MM.1S (cell line): ENCODE measurements at regions not wholly inside any gene's neighbourhood (a gene's known extent, or its start where the extent isn't known, plus 50 kb on each side); places are given as distances from the start of the nearest gene placed in this dataset.

Experiments used
- DNase-seq: peaks from one replicate; pipeline ENCODE4 v3.0.0-alpha.2; 2015
- H2AFZ ChIP-seq: fragments of 300-600 bp; sonication (generic); 2 replicates; pipeline ENCODE4 v1.6.0; 2016; ENCODE audit warnings: antibody characterized with exemption, low read length
- H3F3A ChIP-seq: fragments of 300-600 bp; sonication (generic); 2 replicates; pipeline ENCODE4 v1.6.1; 2016; ENCODE audit warnings: mild to moderate bottlenecking, antibody characterized with exemption, low read length, moderate library complexity, mixed read lengths; ENCODE audit not compliant: insufficient read depth
- H3K27ac ChIP-seq: fragments of 300-600 bp; sonication (generic); 2 replicates; pipeline ENCODE4 v1.5.1; 2016; ENCODE audit warnings: mild to moderate bottlenecking, low read length
- H3K27me3 ChIP-seq: fragments of 300-600 bp; sonication (generic); replicated peaks from 2 replicates; pipeline ENCODE4 v1.6.0; 2016; ENCODE audit warnings: low read length; ENCODE audit not compliant: insufficient read depth
- H3K36me3 ChIP-seq: fragments of 300-600 bp; sonication (generic); replicated peaks from 2 replicates; pipeline ENCODE4 v1.6.1; 2016; ENCODE audit warnings: mild to moderate bottlenecking, low read length, mixed read lengths; ENCODE audit not compliant: insufficient read depth
- H3K4me1 ChIP-seq: fragments of 300-600 bp; sonication (generic); 2 replicates; pipeline ENCODE4 v1.6.1; 2016; ENCODE audit warnings: low read length, mixed read lengths
- H3K4me2 ChIP-seq: fragments of 300-600 bp; sonication (generic); 2 replicates; pipeline ENCODE4 v1.6.0; 2016; ENCODE audit warnings: low read depth, low read length
- H3K4me3 ChIP-seq: fragments of 300-600 bp; sonication (generic); 2 replicates; pipeline ENCODE4 v1.5.1; 2016; ENCODE audit warnings: low read length, mixed read lengths
- H3K79me2 ChIP-seq: fragments of 300-600 bp; sonication (generic); 2 replicates; pipeline ENCODE4 v1.6.1; 2016; ENCODE audit warnings: mixed run types, low read length, mixed read lengths
- H3K9ac ChIP-seq: fragments of 300-600 bp; sonication (generic); 2 replicates; pipeline ENCODE4 v1.6.1; 2016; ENCODE audit warnings: low read length, mixed read lengths
- H3K9me2 ChIP-seq: fragments of 300-600 bp; sonication (generic); replicated peaks from 2 replicates; pipeline ENCODE4 v1.6.1; 2016; ENCODE audit warnings: mild to moderate bottlenecking, low read length, mixed read lengths; ENCODE audit not compliant: insufficient read depth
- H3K9me3 ChIP-seq: fragments of 300-600 bp; sonication (generic); replicated peaks from 2 replicates; pipeline ENCODE4 v1.6.1; 2016; ENCODE audit warnings: mild to moderate bottlenecking, low read length, mixed read lengths; ENCODE audit not compliant: insufficient read depth
- H4K20me1 ChIP-seq: fragments of 300-600 bp; sonication (generic); 2 replicates; pipeline ENCODE4 v1.6.1; 2016; ENCODE audit warnings: mild to moderate bottlenecking, low read length, moderate library complexity, mixed read lengths; ENCODE audit not compliant: insufficient read depth
- EZH2 ChIP-seq: fragments of 300-600 bp; sonication (generic); optimal IDR thresholded peaks from 2 replicates; pipeline ENCODE3; 2017; ENCODE audit warnings: low read depth, mild to moderate bottlenecking, antibody characterized with exemption, low read length, mixed read lengths
- EZH2phosphoT487 ChIP-seq: fragments of 300-600 bp; sonication (generic); IDR thresholded peaks from 2 replicates; pipeline ENCODE4 v1.6.1; 2018; ENCODE audit warnings: antibody characterized with exemption, low read length
- TF ChIP-seq, protein P1 (sequence below): fragments of 300-600 bp; sonication (generic); IDR thresholded peaks from 2 replicates; pipeline ENCODE4 v1.5.1; 2016; ENCODE audit warnings: antibody characterized with exemption, low read length, mixed read lengths

GRCh38 chr3:106342386-106342785 is 473.6 kb upstream of the CBLB start:
- no peaks in the 10 kb centered on the region for H3K9me2 ChIP-seq
- no peak overlapping the region for H3K4me2 ChIP-seq
- no peaks in the 10 kb centered on the region for H3K79me2 ChIP-seq
- H3K9ac ChIP-seq = no peak overlapping the region
- H3K36me3 ChIP-seq = no peaks in the 10 kb centered on the region
- H3K9me3 ChIP-seq = no peaks in the 10 kb centered on the region
- H3F3A ChIP-seq = no peaks in the 10 kb centered on the region
- TF ChIP-seq EZH2 (no peak), EZH2phosphoT487 (no peak)
- TF ChIP-seq, protein P1, sequence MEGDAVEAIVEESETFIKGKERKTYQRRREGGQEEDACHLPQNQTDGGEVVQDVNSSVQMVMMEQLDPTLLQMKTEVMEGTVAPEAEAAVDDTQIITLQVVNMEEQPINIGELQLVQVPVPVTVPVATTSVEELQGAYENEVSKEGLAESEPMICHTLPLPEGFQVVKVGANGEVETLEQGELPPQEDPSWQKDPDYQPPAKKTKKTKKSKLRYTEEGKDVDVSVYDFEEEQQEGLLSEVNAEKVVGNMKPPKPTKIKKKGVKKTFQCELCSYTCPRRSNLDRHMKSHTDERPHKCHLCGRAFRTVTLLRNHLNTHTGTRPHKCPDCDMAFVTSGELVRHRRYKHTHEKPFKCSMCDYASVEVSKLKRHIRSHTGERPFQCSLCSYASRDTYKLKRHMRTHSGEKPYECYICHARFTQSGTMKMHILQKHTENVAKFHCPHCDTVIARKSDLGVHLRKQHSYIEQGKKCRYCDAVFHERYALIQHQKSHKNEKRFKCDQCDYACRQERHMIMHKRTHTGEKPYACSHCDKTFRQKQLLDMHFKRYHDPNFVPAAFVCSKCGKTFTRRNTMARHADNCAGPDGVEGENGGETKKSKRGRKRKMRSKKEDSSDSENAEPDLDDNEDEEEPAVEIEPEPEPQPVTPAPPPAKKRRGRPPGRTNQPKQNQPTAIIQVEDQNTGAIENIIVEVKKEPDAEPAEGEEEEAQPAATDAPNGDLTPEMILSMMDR = no peak
- H4K20me1 ChIP-seq = no peaks in the 10 kb centered on the region
- no peak for DNase-seq
- H3K4me3 ChIP-seq = no peak overlapping the region
- H3K4me1 ChIP-seq = no peaks in the 10 kb centered on the region
- H3K27me3 ChIP-seq = no peaks in the 10 kb centered on the region
- H3K27ac ChIP-seq = no peak overlapping the region
- H2AFZ ChIP-seq = no peak overlapping the region

DNA sequence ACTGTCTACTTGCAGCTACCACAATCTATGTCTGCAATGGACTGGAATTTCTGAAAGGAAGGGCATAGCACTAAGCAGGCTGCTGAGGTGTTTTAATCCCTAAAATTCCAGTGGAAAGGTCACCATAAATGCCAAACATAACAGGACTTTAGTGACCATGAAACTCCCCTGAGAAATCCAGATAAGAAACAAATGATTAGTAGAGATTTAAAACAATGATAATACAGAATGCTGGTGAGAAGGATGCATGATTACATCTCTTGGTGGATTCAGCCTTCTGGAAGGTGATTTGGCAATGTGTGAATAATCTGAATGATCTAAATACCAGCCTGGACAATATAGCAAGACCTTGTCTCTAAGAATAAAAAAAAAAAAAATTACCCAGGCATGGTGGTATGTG is 475.0 kb upstream of the CBLB start:
- Histone ChIP-seq H3F3A (no peaks in the 10 kb centered on the region), H4K20me1 (no peaks in the 10 kb centered on the region), H3K79me2 (no peaks in the 10 kb centered on the region), H3K27me3 (no peaks in the 10 kb centered on the region), H3K9me3 (no peaks in the 10 kb centered on the region), H3K4me3 (no peak overlapping the region), H2AFZ (no peak overlapping the region), H3K9ac (no peak overlapping the region), H3K36me3 (no peaks in the 10 kb centered on the region), H3K4me1 (no peaks in the 10 kb centered on the region), H3K9me2 (no peaks in the 10 kb centered on the region), H3K4me2 (no peak overlapping the region), H3K27ac (no peak overlapping the region)
- DNase-seq = no peak
- TF ChIP-seq EZH2 (no peak), EZH2phosphoT487 (no peak)
- TF ChIP-seq, protein P1 = no peak

GRCh38 chr3:106345353-106346027 is 476.7 kb upstream of the CBLB start:
- no peak overlapping the region for H3K27ac ChIP-seq
- H3K9ac ChIP-seq = no peak overlapping the region
- no peaks in the 10 kb centered on the region for H4K20me1 ChIP-seq
- no peak for DNase-seq
- H3F3A ChIP-seq = no peaks in the 10 kb centered on the region
- H2AFZ ChIP-seq = no peak overlapping the region
- no peaks in the 10 kb centered on the region for H3K4me1 ChIP-seq
- H3K9me2 ChIP-seq = no peaks in the 10 kb centered on the region
- no peak overlapping the region for H3K4me2 ChIP-seq
- no peaks in the 10 kb centered on the region for H3K27me3 ChIP-seq
- H3K36me3 ChIP-seq = no peaks in the 10 kb centered on the region
- H3K79me2 ChIP-seq = no peaks in the 10 kb centered on the region
- TF ChIP-seq EZH2phosphoT487 (no peak), EZH2 (no peak)
- TF ChIP-seq, protein P1 = no peak
- no peaks in the 10 kb centered on the region for H3K9me3 ChIP-seq
- H3K4me3 ChIP-seq = no peak overlapping the region
